Transverse colon (tissue), 4 donors: ENCODE measurements at regions not wholly inside any gene's neighbourhood (a gene's known extent, or its start where the extent isn't known, plus 50 kb on each side); places are given as distances from the start of the nearest gene placed in this dataset.

Experiments used
- DNase-seq: peaks from one replicate; pipeline ENCODE4 v3.0.0-alpha.2; 2019
- H3K27ac ChIP-seq, 4 donors: fragments of 200-600 bp; sonication (generic); 2 replicates each; pipeline ENCODE4 v1.5.1; 2016 to 2018; ENCODE audit warnings: inconsistent platforms in 4 of 4
- H3K27me3 ChIP-seq: fragments of 200-600 bp; sonication (generic); 2 replicates; pipeline ENCODE4 v1.5.1; 2017; ENCODE audit warnings: inconsistent platforms
- H3K36me3 ChIP-seq, 4 donors: fragments of 200-600 bp; sonication (generic); 2 replicates each; pipeline ENCODE4 v1.5.1; 2017 to 2019; ENCODE audit warnings: inconsistent platforms in 4 of 4
- H3K4me1 ChIP-seq, 4 donors: fragments of 200-600 bp; sonication (generic); 2 replicates each; pipeline ENCODE4 v1.5.1; 2017 to 2020; ENCODE audit warnings: inconsistent platforms in 4 of 4
- H3K4me3 ChIP-seq, 4 donors: fragments of 200-600 bp; sonication (generic); 1 replicate in 1 of 4; 2 replicates in 3 of 4; pipeline versions ENCODE4 v1.5.1 to v1.6.1; 2017 to 2019; ENCODE audit warnings: inconsistent platforms in 4 of 4
- H3K9me3 ChIP-seq, 2 donors: fragments of 200-600 bp; sonication (generic); 2 replicates each; pipeline ENCODE4 v1.5.1; 2017 to 2019; ENCODE audit warnings: inconsistent platforms in 2 of 2
- CTCF ChIP-seq, 5 experiments: fragments of 200-600 bp in 3 of 5; fragments of 450-650 bp in 2 of 5; sonication (generic) in 3 of 5; IDR thresholded peaks; 1 replicate in 2 of 5; 2 replicates in 3 of 5; pipeline ENCODE4 v1.5.1; 2016 to 2017; ENCODE audit warnings: antibody characterized with exemption in 5 of 5, inconsistent platforms in 3 of 5, mild to moderate bottlenecking in 2 of 5, moderate library complexity in 1 of 5
- EP300 ChIP-seq: sonication (generic); formaldehyde crosslinking; IDR thresholded peaks from one replicate; pipeline ENCODE4 v1.6.1; 2017; ENCODE audit warnings: antibody characterized with exemption, low read depth
- POLR2A ChIP-seq: fragments of 450-650 bp; IDR thresholded peaks from one replicate; pipeline ENCODE4 v1.6.1; 2016; ENCODE audit warnings: antibody characterized with exemption, mild to moderate bottlenecking, moderate library complexity
- POLR2AphosphoS5 ChIP-seq, 3 donors: sonication (generic); formaldehyde crosslinking; IDR thresholded peaks; one replicate each; pipeline ENCODE4 v1.6.1; 2016; ENCODE audit warnings: antibody characterized with exemption in 3 of 3
- WGBS, 2 donors: methylation state at CpG; one replicate each; pipeline ENCODE4 v1.1.5; 2018; ENCODE audit warnings: low coverage in 1 of 2; 5-methylcytosine and 5-hydroxymethylcytosine counted together
- in situ Hi-C, 4 donors: fragments of 200-750 bp; cut with MboI; loops; one replicate each; pipeline versions ENCODE4 v1.15.0 to v1.15.1; 2017; ENCODE audit warnings: low sequenced_read_pairs in 3 of 4, low pct_ligation_motif_present in 1 of 4, low pct_unique_long_range_greater_than_20kb in 1 of 4
- intact Hi-C: fragments of 100-400 bp; cut with DNase I; formaldehyde crosslinking; loops from one replicate; pipeline ENCODE4 v1.15.1; 2023; ENCODE audit warnings: low total_unique reads

- H3K4me3 ChIP-seq: no peak overlapping the region
- DNase-seq: no peak
- in situ Hi-C loops (no loop called here), intact Hi-C loops (no loop called here)
- no peaks in the 10 kb centered on the region for H3K4me1 ChIP-seq
- no peak for TF ChIP-seq POLR2A
- TF ChIP-seq CTCF (IDR thresholded peaks at IDR 0.05): no peak
- TF ChIP-seq EP300: no peak
- 54 to 96% methylated on average over 4 to 14 of the region's 14 CpGs for WGBS, 2 donors
- H3K27me3 ChIP-seq: no peaks in the 10 kb centered on the region
- no peak overlapping the region for H3K27ac ChIP-seq
- H3K36me3 ChIP-seq: no peaks in the 10 kb centered on the region
- no peaks in the 10 kb centered on the region for H3K9me3 ChIP-seq
Measured at GRCh38 chr12:5232826-5233500, 189.3 kb downstream of the KCNA5 start.

GRCh38 chr12:5236022-5236640 lies 192.5 kb downstream of the KCNA5 start:
- no peak for DNase-seq
- no peak overlapping the region for H3K4me3 ChIP-seq
- H3K4me1 ChIP-seq: no peaks in the 10 kb centered on the region
- H3K27me3 ChIP-seq: no peaks in the 10 kb centered on the region
- no peaks in the 10 kb centered on the region for H3K9me3 ChIP-seq
- intact Hi-C loops (no loop called here), in situ Hi-C loops (no loop called here)
- 79 to 89% methylated on average over 4 to 5 of the region's 5 CpGs for WGBS, 2 donors
- TF ChIP-seq POLR2AphosphoS5 (IDR thresholded peaks at IDR 0.05) (no peak), CTCF (IDR thresholded peaks at IDR 0.05) (no peak), EP300 (no peak), POLR2A (no peak)
- H3K36me3 ChIP-seq: no peaks in the 10 kb centered on the region
- H3K27ac ChIP-seq: no peak overlapping the region

DNA sequence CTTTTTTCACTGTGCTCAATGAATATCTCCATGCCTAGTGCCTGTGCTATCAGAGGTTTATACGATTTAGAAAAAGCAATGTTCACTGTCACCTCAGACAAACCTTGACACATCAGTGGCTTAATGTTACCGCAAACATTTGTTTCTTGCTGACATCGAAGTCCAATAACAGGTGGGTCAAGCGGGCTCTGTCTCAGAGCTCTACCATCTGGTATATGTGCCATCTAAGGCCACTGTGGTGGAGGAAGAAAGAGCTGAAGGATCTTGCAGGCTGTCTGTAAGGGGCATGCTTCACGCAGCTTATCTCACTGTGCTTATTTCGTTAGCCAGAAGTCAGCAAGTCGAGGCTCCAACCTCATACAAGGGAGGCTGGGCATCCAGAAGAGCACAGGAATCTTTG lies 189.5 kb upstream of the NTF3 start:
- H3K4me3 ChIP-seq: no peak overlapping the region
- in situ Hi-C loops: no loop called here
- no peak for DNase-seq

DNA sequence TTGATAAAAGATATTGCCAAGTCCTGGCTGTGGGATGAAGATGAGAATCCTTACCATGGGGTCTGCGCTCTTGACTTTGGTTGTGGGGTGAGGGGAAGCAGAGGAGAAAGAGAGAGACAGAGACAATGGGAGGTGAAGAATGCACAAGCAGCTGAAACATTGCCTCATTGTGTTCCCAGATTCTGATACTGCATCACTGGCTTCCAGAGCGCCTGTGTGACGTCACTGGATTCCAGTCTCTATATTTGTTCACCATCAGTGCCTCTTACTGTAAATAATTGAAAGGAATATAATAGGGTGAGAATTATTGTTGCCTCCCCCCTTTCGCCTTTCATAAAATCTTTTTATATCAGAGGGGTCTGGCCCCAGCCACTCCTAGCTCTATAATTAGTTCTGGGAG lies 188.9 kb upstream of the NTF3 start:
- 79 to 83% methylated on average over 3 to 4 of the region's 4 CpGs for WGBS, 2 donors
- in situ Hi-C loops (no loop called here), intact Hi-C loops (no loop called here)
- H3K27ac ChIP-seq: no peak overlapping the region
- H3K4me1 ChIP-seq: peaks cover 0 to 16% (median 6%) of the 10 kb centered on the region in 4 donors
- TF ChIP-seq POLR2A (no peak), POLR2AphosphoS5 (IDR thresholded peaks at IDR 0.05) (no peak), CTCF (IDR thresholded peaks at IDR 0.05) (no peak), EP300 (no peak)
- H3K4me3 ChIP-seq: no peak overlapping the region
- no peaks in the 10 kb centered on the region for H3K9me3 ChIP-seq
- no peaks in the 10 kb centered on the region for H3K27me3 ChIP-seq
- DNase-seq: no peak
- H3K36me3 ChIP-seq: no peaks in the 10 kb centered on the region

More for the DNA sequence above, 189.5 kb upstream of the NTF3 start:
- no peaks in the 10 kb centered on the region for H3K9me3 ChIP-seq
- intact Hi-C loops: no loop called here
- 81 to 94% methylated on average over 2 to 7 of the region's 7 CpGs for WGBS, 2 donors
- H3K27ac ChIP-seq: no peak overlapping the region
- peaks cover 0 to 16% (median 6%) of the 10 kb centered on the region in 4 donors for H3K4me1 ChIP-seq
- no peaks in the 10 kb centered on the region for H3K36me3 ChIP-seq
- TF ChIP-seq POLR2A (no peak), POLR2AphosphoS5 (IDR thresholded peaks at IDR 0.05) (no peak), EP300 (no peak), CTCF (IDR thresholded peaks at IDR 0.05) (no peak)
- no peaks in the 10 kb centered on the region for H3K27me3 ChIP-seq
